Right ventricle myocardium superior (tissue), 1 donor: ENCODE measurements at regions not wholly inside any gene's neighbourhood (a gene's known extent, or its start where the extent isn't known, plus 50 kb on each side); places are given as distances from the start of the nearest gene placed in this dataset.

Source experiments
- ATAC-seq: fragments of 200-7000 bp; cut with Tn5 transposase; one replicate; pipeline ENCODE4 v1.9.1; 2020; ENCODE audit warnings: mild to moderate bottlenecking; ENCODE audit not compliant: poor library complexity
- DNase-seq: peaks from one replicate; pipeline ENCODE4 v3.0.0-alpha.2; 2020
- intact Hi-C: fragments of 100-400 bp; cut with DNase I; formaldehyde crosslinking; loops from one replicate; pipeline ENCODE4 v1.11.2; 2022
- donor health status: DM: no; HTN: yes; CAD: no; lungs with severe emphysema.

DNA sequence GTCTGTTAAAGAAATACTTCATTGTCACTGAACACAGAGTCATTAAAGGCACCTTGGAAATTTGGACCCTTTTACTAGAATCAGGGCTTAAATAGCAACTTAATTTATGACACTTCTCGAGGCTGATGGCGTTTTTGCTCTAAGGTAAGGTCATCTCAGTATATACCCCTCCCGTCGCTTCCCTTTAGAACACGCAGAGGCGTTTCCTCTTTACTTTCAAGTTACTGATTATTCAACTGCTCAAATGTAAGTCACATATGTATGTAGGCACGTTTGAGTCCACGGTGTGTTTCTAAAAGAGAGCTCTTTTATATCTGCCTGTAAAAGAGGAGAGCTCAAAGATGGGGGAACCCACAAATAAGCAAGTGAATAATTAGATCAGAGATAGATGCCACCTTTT is 181.5 kb downstream of the TSHZ3 start:
- intact Hi-C loops: no loop called here
- ATAC-seq (no peak), DNase-seq (no peak)

GRCh38 chr19:31166206-31166605 is 183.0 kb downstream of the TSHZ3 start:
- no peak for ATAC-seq
- DNase-seq: no peak
- intact Hi-C loops: no loop called here

GRCh38 chr19:31164791-31165251 is 184.4 kb downstream of the TSHZ3 start:
- DNase-seq (no peak), ATAC-seq (no peak)
- intact Hi-C loops: no loop called here

- intact Hi-C loops: no loop called here
- no peak for ATAC-seq
- no peak for DNase-seq
Measured at GRCh38 chr19:31160336-31160926, 188.8 kb downstream of the TSHZ3 start.

- intact Hi-C loops: no loop called here
- ATAC-seq: no peak
- no peak for DNase-seq
Measured at GRCh38 chr19:31154021-31154420, 195.2 kb downstream of the TSHZ3 start.

DNA sequence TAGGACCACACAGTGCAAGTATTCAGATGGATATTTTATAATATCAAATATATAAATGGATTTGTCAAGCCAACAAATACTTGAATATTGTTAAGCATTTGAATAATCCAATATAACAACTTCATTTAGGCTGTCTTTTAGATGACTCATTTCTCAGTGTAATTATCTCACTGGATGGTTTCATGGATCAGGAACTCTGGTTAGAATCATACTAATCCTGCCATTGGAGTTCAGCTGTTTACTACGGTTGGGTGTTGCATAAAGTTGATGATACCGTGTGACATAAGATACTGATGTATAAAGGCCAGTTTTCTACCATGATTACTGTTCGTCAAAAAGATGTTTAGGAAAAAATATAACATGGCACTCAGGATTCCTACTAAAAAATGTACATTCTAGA is 196.3 kb downstream of the TSHZ3 start:
- ATAC-seq: no peak
- intact Hi-C loops: no loop called here
- no peak for DNase-seq

DNA sequence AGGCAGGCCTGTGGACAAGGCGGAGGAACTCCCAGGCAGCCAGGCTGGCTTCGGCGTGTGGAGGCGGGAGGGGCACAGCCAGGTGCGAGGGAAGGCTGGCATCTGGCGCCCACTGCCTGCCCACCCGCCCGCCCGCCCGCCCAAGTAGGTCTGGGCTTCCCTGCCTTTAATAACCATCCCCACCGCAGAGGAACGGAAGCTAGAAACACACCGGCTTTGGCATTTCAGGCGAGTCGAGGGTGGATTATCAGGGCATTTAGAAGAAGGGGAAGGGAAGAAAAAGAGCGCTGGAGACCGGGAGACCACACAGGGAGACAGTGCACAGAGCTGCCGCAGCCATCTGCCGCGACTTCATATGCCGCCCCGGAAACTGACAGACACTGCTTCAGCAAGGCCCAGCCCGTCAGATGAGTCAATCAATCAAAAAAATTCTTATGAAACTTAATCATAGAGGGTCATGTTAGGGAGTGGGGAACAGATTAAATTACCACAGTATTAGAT is 199.7 kb downstream of the TSHZ3 start:
- ATAC-seq (no peak), DNase-seq (no peak)
- intact Hi-C loops: no loop called here

- intact Hi-C loops: no loop called here
- ATAC-seq (no peak), DNase-seq (no peak)
Measured at GRCh38 chr19:31148671-31149070, 200.6 kb downstream of the TSHZ3 start.

DNA sequence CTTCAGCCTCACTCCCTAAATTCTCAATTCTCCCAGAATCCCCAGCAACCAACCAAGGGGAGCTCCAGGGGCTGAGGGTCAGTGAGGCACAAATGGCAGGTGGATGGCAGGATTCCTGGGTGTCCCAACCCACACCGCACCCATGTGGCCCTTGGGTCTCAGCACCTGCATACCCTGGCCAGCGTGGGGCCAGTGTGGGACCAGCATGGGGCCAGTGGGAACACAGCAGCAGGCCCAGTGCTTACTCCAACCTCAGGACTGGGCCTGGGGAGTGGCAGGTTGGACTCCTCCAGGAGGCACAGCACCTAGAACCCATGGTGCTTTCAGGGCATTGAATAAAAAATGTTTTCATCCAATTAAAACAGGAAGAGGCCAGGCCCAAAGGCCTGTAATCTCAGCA is 202.0 kb downstream of the TSHZ3 start:
- intact Hi-C loops: no loop called here
- DNase-seq (no peak), ATAC-seq (no peak)

- intact Hi-C loops: no loop called here
- no peak for ATAC-seq
- DNase-seq: no peak
Measured at GRCh38 chr19:31146546-31147183, 202.6 kb downstream of the TSHZ3 start.

DNA sequence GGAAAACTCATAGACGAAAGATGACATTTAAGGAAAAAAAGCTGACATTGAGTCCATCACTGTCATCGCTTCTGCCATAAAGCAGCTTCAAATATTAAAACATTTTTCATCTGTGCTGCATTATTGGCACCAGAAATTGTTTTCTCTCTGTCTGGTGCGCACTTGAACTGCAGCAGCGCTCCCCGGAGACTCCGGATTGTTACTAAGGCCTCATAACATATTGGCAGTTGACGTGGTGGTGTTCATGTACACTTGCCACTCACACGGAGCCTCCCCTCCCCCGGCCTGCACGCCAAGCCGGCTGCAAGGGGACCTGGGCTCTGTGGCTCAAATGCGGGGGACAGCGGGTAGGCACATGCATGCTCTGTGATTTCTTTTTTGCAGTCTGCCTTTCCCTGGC is 203.2 kb downstream of the TSHZ3 start:
- intact Hi-C loops: no loop called here
- DNase-seq: no peak
- ATAC-seq: no peak

DNA sequence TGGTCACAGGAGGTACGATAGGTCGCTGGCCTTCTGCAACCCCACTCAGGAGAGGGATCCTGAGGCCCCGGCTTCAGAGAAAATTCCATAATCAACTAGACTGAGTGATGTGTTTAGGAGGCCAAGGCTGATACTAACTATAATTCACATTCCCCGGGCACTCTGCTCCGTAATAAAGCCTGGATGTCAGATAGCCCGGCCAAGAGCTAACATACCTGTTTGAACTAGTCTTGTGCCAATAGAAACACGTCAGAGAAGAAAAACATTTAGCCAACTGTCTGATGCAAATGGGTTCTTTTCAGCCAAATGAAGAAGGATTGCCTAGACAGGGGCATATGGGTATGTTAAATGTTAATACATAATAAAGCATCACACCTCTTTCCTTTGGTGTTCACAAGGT is 204.2 kb downstream of the TSHZ3 start:
- intact Hi-C loops: no loop called here
- ATAC-seq: no peak

GRCh38 chr19:31144075-31144870 is 205.0 kb downstream of the TSHZ3 start:
- intact Hi-C loops: no loop called here
- ATAC-seq: no peak
- no peak for DNase-seq

More for the DNA sequence above, 204.2 kb downstream of the TSHZ3 start:
- no peak for DNase-seq

DNA sequence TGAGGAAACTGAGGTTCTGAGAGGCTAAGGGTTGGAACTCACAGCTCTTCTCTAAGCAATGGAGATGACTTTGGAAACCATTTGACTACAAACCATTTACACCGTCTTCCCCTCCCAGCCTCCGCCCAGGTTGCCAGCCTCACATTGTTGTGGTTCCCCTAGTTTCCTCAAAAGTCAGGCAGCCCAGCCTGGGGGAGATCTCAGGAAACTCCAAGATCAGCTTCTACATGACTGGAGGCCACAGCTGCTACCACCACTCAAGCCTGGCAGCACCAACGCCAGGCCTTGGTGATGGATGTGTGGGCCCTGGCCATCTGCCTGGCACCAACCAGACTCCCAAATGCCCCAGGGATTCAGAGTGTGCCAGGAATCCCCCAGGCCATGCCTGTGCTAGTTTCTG is 207.9 kb downstream of the TSHZ3 start:
- no peak for DNase-seq
- no peak for ATAC-seq
- intact Hi-C loops: no loop called here

DNA sequence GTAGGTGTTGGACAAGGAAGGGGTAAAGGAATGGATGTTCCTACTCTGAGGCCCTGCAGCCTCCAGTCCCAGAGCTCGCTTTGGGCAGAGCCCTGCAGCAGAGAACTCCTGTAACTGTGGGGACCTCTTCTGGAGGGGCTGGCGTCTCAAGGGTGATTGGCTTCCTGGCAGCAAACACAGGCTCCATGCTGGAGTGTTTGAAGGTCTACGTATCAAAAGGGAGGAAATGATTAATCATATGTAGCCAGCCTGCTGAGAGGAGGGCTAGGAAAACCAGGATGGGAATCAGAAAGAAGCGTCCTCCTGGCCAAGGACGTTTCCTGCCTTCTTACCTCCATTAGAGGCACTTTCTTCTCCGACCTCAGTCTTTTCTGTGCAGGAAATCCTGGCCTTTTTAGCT is 208.5 kb downstream of the TSHZ3 start:
- no peak for DNase-seq
- ATAC-seq: no peak
- intact Hi-C loops: no loop called here

- DNase-seq (no peak), ATAC-seq (no peak)
- intact Hi-C loops: no loop called here
Measured at GRCh38 chr19:31139871-31140505, 209.2 kb downstream of the TSHZ3 start.

- ATAC-seq (no peak), DNase-seq (no peak)
- intact Hi-C loops: no loop called here
Measured at GRCh38 chr19:31138077-31138476, 211.2 kb downstream of the TSHZ3 start.

GRCh38 chr19:31135841-31136240 is 213.4 kb downstream of the TSHZ3 start:
- DNase-seq (no peak), ATAC-seq (no peak)
- intact Hi-C loops: no loop called here

GRCh38 chr19:31132753-31133110 is 216.5 kb downstream of the TSHZ3 start:
- intact Hi-C loops: no loop called here
- ATAC-seq (no peak), DNase-seq (no peak)

GRCh38 chr19:31128291-31128690 is 220.9 kb downstream of the TSHZ3 start:
- intact Hi-C loops: no loop called here
- DNase-seq: no peak
- no peak for ATAC-seq
